SK-N-SH treated with all-trans-retinoic acid at 6 μM for 48 hours (cell line): ENCODE measurements at regions not wholly inside any gene's neighbourhood (a gene's known extent, or its start where the extent isn't known, plus 50 kb on each side); places are given as distances from the start of the nearest gene placed in this dataset.

Source experiments
- ISL1 ChIP-seq: fragments of 250-450 bp; sonication (Bioruptor Pico); IDR thresholded peaks from 2 replicates; pipeline ENCODE4 v2.1.2; 2022; ENCODE audit warnings: mild to moderate bottlenecking, moderate library complexity
- OSR1 ChIP-seq: fragments of 250-450 bp; sonication (Bioruptor Pico); IDR thresholded peaks from 2 replicates; pipeline ENCODE4 v1.8.0; 2022; ENCODE audit warnings: moderate library complexity, mild to moderate bottlenecking, inconsistent platforms
- POU6F1 ChIP-seq: fragments of 250-450 bp; sonication (Bioruptor Pico); IDR thresholded peaks from 2 replicates; pipeline ENCODE4 v1.8.0; 2021; ENCODE audit warnings: low read depth, mild to moderate bottlenecking, moderate library complexity, borderline replicate concordance
- ZFP30 ChIP-seq: fragments of 450-650 bp; formaldehyde crosslinking; IDR thresholded peaks from 2 replicates; pipeline ENCODE4 v1.5.0; 2022; ENCODE audit warnings: mild to moderate bottlenecking, moderate library complexity
- ZNF8 ChIP-seq: fragments of 450-650 bp; formaldehyde crosslinking; IDR thresholded peaks from 2 replicates; pipeline ENCODE4 v1.5.0; 2020; ENCODE audit warnings: mild to moderate bottlenecking, moderate library complexity

DNA sequence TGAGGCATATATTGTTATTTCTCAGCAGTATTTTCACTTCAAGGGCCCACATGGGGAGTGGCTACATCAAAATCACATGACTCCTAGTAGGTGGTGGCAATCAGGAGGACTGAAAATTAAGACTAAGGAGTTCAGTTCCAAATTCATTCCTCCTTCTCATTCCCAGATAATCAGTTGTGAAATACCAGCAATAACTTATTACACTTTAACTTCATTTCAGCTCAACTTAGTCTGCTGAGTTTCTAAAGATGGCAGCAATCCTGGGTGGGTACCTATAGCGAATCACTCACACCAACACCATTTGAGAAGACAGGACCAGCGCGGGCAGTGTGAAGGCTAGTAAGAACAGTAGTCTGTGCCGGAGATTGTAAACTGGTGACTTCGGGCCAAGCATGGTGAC lies 63.9 kb upstream of the SLC10A2 start:
- TF ChIP-seq ZFP30 (CRISPR knock-in tag) (no peak), OSR1 (CRISPR knock-in tag) (no peak), ISL1 (CRISPR knock-in tag) (no peak), POU6F1 (CRISPR knock-in tag) (no peak), ZNF8 (CRISPR knock-in tag) (no peak)
